BE2C (cell line): ENCODE measurements at regions not wholly inside any gene's neighbourhood (a gene's known extent, or its start where the extent isn't known, plus 50 kb on each side); places are given as distances from the start of the nearest gene placed in this dataset.

ENCODE experiments used
- DNase-seq: peaks from one replicate; pipeline ENCODE4 v3.0.0-alpha.2; 2020
- H3K27me3 ChIP-seq: fragments of 250-450 bp; sonication (Bioruptor Pico); 2 replicates; pipeline ENCODE4 v1.5.1; 2020; ENCODE audit warnings: mild to moderate bottlenecking
- H3K36me3 ChIP-seq: fragments of 250-450 bp; sonication (Bioruptor Pico); 2 replicates; pipeline ENCODE4 v1.5.1; 2020; ENCODE audit warnings: mild to moderate bottlenecking
- H3K4me1 ChIP-seq: fragments of 250-450 bp; sonication (Bioruptor Pico); 2 replicates; pipeline ENCODE4 v1.5.1; 2020
- H3K4me3 ChIP-seq: 2 replicates; pipeline ENCODE4 v1.5.1; 2011; ENCODE audit warnings: low read depth, low read length
- H3K9me3 ChIP-seq: fragments of 250-450 bp; sonication (Bioruptor Pico); 2 replicates; pipeline ENCODE4 v1.5.1; 2020
- CTCF ChIP-seq: IDR thresholded peaks from 2 replicates; pipeline ENCODE4 v1.5.1; 2012; ENCODE audit warnings: mild to moderate bottlenecking, low read depth, low read length

- no peak overlapping the region for H3K4me3 ChIP-seq
Measured at GRCh38 chr5:157912621-157913325, 53.8 kb upstream of the CLINT1 start.

GRCh38 chr5:157911568-157911967, 52.6 kb upstream of the CLINT1 start:
- DNase-seq = no peak
- H3K9me3 ChIP-seq = no peaks in the 10 kb centered on the region
- H3K4me3 ChIP-seq = no peak overlapping the region
- H3K4me1 ChIP-seq = peaks cover 15% of the 10 kb centered on the region
- H3K36me3 ChIP-seq = no peaks in the 10 kb centered on the region
- H3K27me3 ChIP-seq = no peaks in the 10 kb centered on the region
- TF ChIP-seq CTCF = no peak

More at GRCh38 chr5:157912621-157913325, 53.8 kb upstream of the CLINT1 start:
- Histone ChIP-seq H3K4me1 (peaks cover 21% of the 10 kb centered on the region), H3K27me3 (no peaks in the 10 kb centered on the region), H3K9me3 (no peaks in the 10 kb centered on the region), H3K36me3 (no peaks in the 10 kb centered on the region)
- no peak for DNase-seq
- TF ChIP-seq CTCF = no peak
